ENCODE measurements at regions not wholly inside any gene's neighbourhood (a gene's known extent, or its start where the extent isn't known, plus 50 kb on each side); places are given as distances from the start of the nearest gene placed in this dataset.

GRCh38 chr18:3333056-3333720 lies 71.3 kb downstream of the MYL12B start:
- Histone ChIP-seq H3K36me3 (no peaks in the 10 kb centered on the region), H3K27me3 (no peaks in the 10 kb centered on the region), H3K9me3 (no peaks in the 10 kb centered on the region), H3K4me3 (no peak overlapping the region), H3K27ac (no peak overlapping the region), H3K4me1 (no peaks in the 10 kb centered on the region)
- in situ Hi-C loops (cut with MboI; ENCODE audit: low sequenced_read_pairs in 4 of 4) = no loop called here
- TF ChIP-seq POLR2A (IDR thresholded peaks at IDR 0.05) (no peak), CTCF (IDR thresholded peaks at IDR 0.05 in 4 of 5, conservative IDR thresholded peaks at IDR 0.05 in 1 of 5) (no peak)
- intact Hi-C loops (cut with DNase I; ENCODE audit: low total_unique reads) = no loop called here
- no peak for DNase-seq
- ATAC-seq = no peak

- no peak overlapping the region for H3K4me3 ChIP-seq
- no peak for DNase-seq
- no peak for ATAC-seq
- H3K27me3 ChIP-seq = no peaks in the 10 kb centered on the region
- TF ChIP-seq POLR2A (IDR thresholded peaks at IDR 0.05) = no peak
- no peaks in the 10 kb centered on the region for H3K4me1 ChIP-seq
- H3K9me3 ChIP-seq = no peaks in the 10 kb centered on the region
- in situ Hi-C loops (cut with MboI; ENCODE audit: low sequenced_read_pairs in 4 of 4) = no loop called here
- intact Hi-C loops (cut with DNase I; ENCODE audit: low total_unique reads) = no loop called here
- no peaks in the 10 kb centered on the region for H3K36me3 ChIP-seq
- H3K27ac ChIP-seq = no peak overlapping the region
Observed at GRCh38 chr18:3333721-3334386, 71.9 kb downstream of the MYL12B start.

GRCh38 chr18:3340015-3340681 lies 78.2 kb downstream of the MYL12B start:
- no peak for TF ChIP-seq POLR2A (IDR thresholded peaks at IDR 0.05)
- no peak for TF ChIP-seq CTCF (IDR thresholded peaks at IDR 0.05 in 4 of 5, conservative IDR thresholded peaks at IDR 0.05 in 1 of 5)
- Histone ChIP-seq H3K27ac (no peak overlapping the region), H3K4me3 (no peak overlapping the region), H3K4me1 (no peaks in the 10 kb centered on the region), H3K9me3 (no peaks in the 10 kb centered on the region), H3K27me3 (no peaks in the 10 kb centered on the region), H3K36me3 (no peaks in the 10 kb centered on the region)
- DNase-seq (no peak), ATAC-seq (no peak)
- intact Hi-C loops (cut with DNase I; ENCODE audit: low total_unique reads) (no loop called here), in situ Hi-C loops (cut with MboI; ENCODE audit: low sequenced_read_pairs in 4 of 4) (no loop called here)

- no peak for TF ChIP-seq CTCF (IDR thresholded peaks at IDR 0.05 in 4 of 5, conservative IDR thresholded peaks at IDR 0.05 in 1 of 5)
- TF ChIP-seq POLR2A (IDR thresholded peaks at IDR 0.05) = no peak
- Histone ChIP-seq H3K27ac (no peak overlapping the region), H3K9me3 (no peaks in the 10 kb centered on the region), H3K27me3 (no peaks in the 10 kb centered on the region), H3K4me1 (no peaks in the 10 kb centered on the region), H3K4me3 (no peak overlapping the region), H3K36me3 (no peaks in the 10 kb centered on the region)
- ATAC-seq (no peak), DNase-seq (no peak)
- intact Hi-C loops (cut with DNase I; ENCODE audit: low total_unique reads) (no loop called here), in situ Hi-C loops (cut with MboI; ENCODE audit: low sequenced_read_pairs in 4 of 4) (no loop called here)
Observed at GRCh38 chr18:3340682-3341097, 78.8 kb downstream of the MYL12B start.

GRCh38 chr18:3342628-3343027 lies 80.7 kb downstream of the MYL12B start:
- no peak for ATAC-seq
- Histone ChIP-seq H3K4me1 (peaks cover 0 to 3% of the 10 kb centered on the region in 2 donors), H3K4me3 (no peak overlapping the region), H3K36me3 (no peaks in the 10 kb centered on the region), H3K27me3 (no peaks in the 10 kb centered on the region), H3K9me3 (no peaks in the 10 kb centered on the region), H3K27ac (no peak overlapping the region)
- TF ChIP-seq CTCF (IDR thresholded peaks at IDR 0.05 in 4 of 5, conservative IDR thresholded peaks at IDR 0.05 in 1 of 5) (no peak), POLR2A (IDR thresholded peaks at IDR 0.05) (no peak)
- DNase-seq = no peak
- in situ Hi-C loops (cut with MboI; ENCODE audit: low sequenced_read_pairs in 4 of 4) (no loop called here), intact Hi-C loops (cut with DNase I; ENCODE audit: low total_unique reads) (no loop called here)
